PC-9 (cell line): ENCODE measurements at regions not wholly inside any gene's neighbourhood (a gene's known extent, or its start where the extent isn't known, plus 50 kb on each side); places are given as distances from the start of the nearest gene placed in this dataset.

ENCODE experiments used
- CTCF ChIP-seq: fragments of 200-600 bp; sonication (generic); conservative IDR thresholded peaks from 2 replicates; pipeline ENCODE4 v1.6.1; 2017; ENCODE audit warnings: mixed run types, antibody characterized with exemption, mild to moderate bottlenecking, moderate library complexity
- EZH2 ChIP-seq: fragments of 200-600 bp; sonication (generic); IDR thresholded peaks from 2 replicates; pipeline ENCODE4 v1.8.0; 2017; ENCODE audit warnings: antibody characterized with exemption, low read depth

GRCh38 chr18:39259736-39260135 is 1694.1 kb upstream of the CELF4 start:
- TF ChIP-seq CTCF (no peak), EZH2 (no peak)
